ENCODE measurements at regions not wholly inside any gene's neighbourhood (a gene's known extent, or its start where the extent isn't known, plus 50 kb on each side); places are given as distances from the start of the nearest gene placed in this dataset.

- no peaks in the 10 kb centered on the region for H3K9me3 ChIP-seq
- no peaks in the 10 kb centered on the region for H3K4me1 ChIP-seq
- H3K9ac ChIP-seq (ENCODE audit: low read depth in 2 of 2, low read length in 2 of 2) = no peak overlapping the region
- no peak for DNase-seq
- TF ChIP-seq CTCF (IDR thresholded peaks at IDR 0.05) = no peak
- no peaks in the 10 kb centered on the region for H3K27me3 ChIP-seq
- H3K27ac ChIP-seq = no peak overlapping the region
- H3K36me3 ChIP-seq = no peaks in the 10 kb centered on the region
- intact Hi-C loops (cut with DNase I) = no loop called here
- no peak overlapping the region for H3K4me3 ChIP-seq
Measured at GRCh38 chr18:54003195-54003594, 221.3 kb downstream of the MBD2 start.

- no peak overlapping the region for H3K27ac ChIP-seq
- H3K4me1 ChIP-seq = no peaks in the 10 kb centered on the region
- no peaks in the 10 kb centered on the region for H3K27me3 ChIP-seq
- DNase-seq = no peak
- no peak for TF ChIP-seq CTCF (IDR thresholded peaks at IDR 0.05)
- no peak overlapping the region for H3K4me3 ChIP-seq
- no peaks in the 10 kb centered on the region for H3K36me3 ChIP-seq
- H3K9me3 ChIP-seq = no peaks in the 10 kb centered on the region
- no peak overlapping the region for H3K9ac ChIP-seq (ENCODE audit: low read depth in 2 of 2, low read length in 2 of 2)
- intact Hi-C loops (cut with DNase I) = no loop called here
Measured at GRCh38 chr18:53997064-53997463, 227.4 kb downstream of the MBD2 start.

- TF ChIP-seq CTCF (IDR thresholded peaks at IDR 0.05) = no peak
- H3K9me3 ChIP-seq = no peaks in the 10 kb centered on the region
- H3K4me3 ChIP-seq = no peak overlapping the region
- H3K36me3 ChIP-seq = no peaks in the 10 kb centered on the region
- no peak for DNase-seq
- intact Hi-C loops (cut with DNase I) = no loop called here
- no peak overlapping the region for H3K27ac ChIP-seq
- H3K4me1 ChIP-seq = no peaks in the 10 kb centered on the region
- H3K27me3 ChIP-seq = no peaks in the 10 kb centered on the region
- no peak overlapping the region for H3K9ac ChIP-seq (ENCODE audit: low read depth in 2 of 2, low read length in 2 of 2)
Measured at GRCh38 chr18:53994016-53994415, 230.5 kb downstream of the MBD2 start.

GRCh38 chr18:53991805-53992204 lies 232.7 kb downstream of the MBD2 start:
- Histone ChIP-seq H3K9me3 (no peaks in the 10 kb centered on the region), H3K9ac (ENCODE audit: low read depth in 2 of 2, low read length in 2 of 2) (no peak overlapping the region), H3K4me3 (no peak overlapping the region), H3K27ac (no peak overlapping the region), H3K4me1 (no peaks in the 10 kb centered on the region), H3K36me3 (no peaks in the 10 kb centered on the region), H3K27me3 (no peaks in the 10 kb centered on the region)
- DNase-seq = no peak
- no peak for TF ChIP-seq CTCF (IDR thresholded peaks at IDR 0.05)
- intact Hi-C loops (cut with DNase I) = no loop called here

- Histone ChIP-seq H3K36me3 (no peaks in the 10 kb centered on the region), H3K4me1 (no peaks in the 10 kb centered on the region), H3K4me3 (no peak overlapping the region), H3K27me3 (no peaks in the 10 kb centered on the region), H3K9me3 (no peaks in the 10 kb centered on the region), H3K27ac (no peak overlapping the region), H3K9ac (ENCODE audit: low read depth in 2 of 2, low read length in 2 of 2) (no peak overlapping the region)
- no peak for DNase-seq
- no peak for TF ChIP-seq CTCF (IDR thresholded peaks at IDR 0.05)
- intact Hi-C loops (cut with DNase I) = no loop called here
Measured at GRCh38 chr18:53991202-53991601, 233.3 kb downstream of the MBD2 start.

- intact Hi-C loops (cut with DNase I) = no loop called here
Measured at GRCh38 chr18:53990485-53990884, 234.0 kb downstream of the MBD2 start.

More at GRCh38 chr18:53990485-53990884, 234.0 kb downstream of the MBD2 start:
- TF ChIP-seq CTCF (IDR thresholded peaks at IDR 0.05) = no peak
- Histone ChIP-seq H3K9me3 (no peaks in the 10 kb centered on the region), H3K4me3 (no peak overlapping the region), H3K36me3 (no peaks in the 10 kb centered on the region), H3K27ac (no peak overlapping the region), H3K9ac (ENCODE audit: low read depth in 2 of 2, low read length in 2 of 2) (no peak overlapping the region), H3K27me3 (no peaks in the 10 kb centered on the region), H3K4me1 (no peaks in the 10 kb centered on the region)
- DNase-seq = no peak

All from colonic mucosa (tissue), 4 donors.